Endometrium (tissue), 2 donors: ENCODE measurements at regions not wholly inside any gene's neighbourhood (a gene's known extent, or its start where the extent isn't known, plus 50 kb on each side); places are given as distances from the start of the nearest gene placed in this dataset.
"Not testable (repeated sequence)": the region's sequence is repeated elsewhere in the genome, so short reads cannot be mapped to it uniquely, and the experiment has no call there.

ENCODE experiments used
- FAIRE-seq: peaks from 2 replicates; lab custom pipeline; 2012; peaks lifted over from hg19 to GRCh38; lab: Jason Lieb, UNC
- donor health status: control.
- donor health status: control.

GRCh38 chr17:27095821-27096220 is 198.1 kb upstream of the WSB1 start:
- FAIRE-seq: peak; percentile 55

- not testable (repeated sequence) for FAIRE-seq
These were observed 194.6 kb upstream of the WSB1 start for GRCh38 chr17:27099266-27099665.

GRCh38 chr17:27104605-27105221 is 189.2 kb upstream of the WSB1 start:
- FAIRE-seq: not testable (repeated sequence)

- peak; percentile 53 for FAIRE-seq
These were observed 188.3 kb upstream of the WSB1 start for GRCh38 chr17:27105636-27106035.

- FAIRE-seq: no peak
These were observed 187.4 kb upstream of the WSB1 start for GRCh38 chr17:27106347-27106981.

- no peak for FAIRE-seq
These were observed 186.9 kb upstream of the WSB1 start for GRCh38 chr17:27106982-27107360.

GRCh38 chr17:27107386-27108328 is 186.3 kb upstream of the WSB1 start:
- FAIRE-seq: peak; percentile 74

- no peak for FAIRE-seq
These were observed 184.6 kb upstream of the WSB1 start for GRCh38 chr17:27109346-27109745.

GRCh38 chr17:27153005-27153404 is 140.9 kb upstream of the WSB1 start:
- FAIRE-seq: no peak

GRCh38 chr17:27155866-27156265 is 138.0 kb upstream of the WSB1 start:
- FAIRE-seq: no peak

GRCh38 chr17:27157297-27157696 is 136.6 kb upstream of the WSB1 start:
- FAIRE-seq: no peak

- no peak for FAIRE-seq
These were observed 136.0 kb upstream of the WSB1 start for GRCh38 chr17:27157898-27158297.

GRCh38 chr17:27158382-27158781 is 135.5 kb upstream of the WSB1 start:
- no peak for FAIRE-seq

- FAIRE-seq: no peak
These were observed 113.6 kb upstream of the WSB1 start for GRCh38 chr17:27180322-27180721.

GRCh38 chr17:27181379-27181925 is 112.5 kb upstream of the WSB1 start:
- not testable (repeated sequence) for FAIRE-seq

GRCh38 chr17:27181935-27182334 is 112.0 kb upstream of the WSB1 start:
- FAIRE-seq: no peak

GRCh38 chr17:27197505-27197904 is 96.4 kb upstream of the WSB1 start:
- FAIRE-seq: not testable (repeated sequence)

- no peak for FAIRE-seq
These were observed 94.0 kb upstream of the WSB1 start for GRCh38 chr17:27199948-27200347.

- FAIRE-seq: no peak
These were observed 93.4 kb upstream of the WSB1 start for GRCh38 chr17:27200476-27200875.

GRCh38 chr17:27203241-27203640 is 90.7 kb upstream of the WSB1 start:
- FAIRE-seq: no peak

- no peak for FAIRE-seq
These were observed 87.5 kb upstream of the WSB1 start for GRCh38 chr17:27206447-27206846.

- FAIRE-seq: no peak
These were observed 86.8 kb upstream of the WSB1 start for GRCh38 chr17:27207073-27207513.

- FAIRE-seq: not testable (repeated sequence)
These were observed 85.5 kb upstream of the WSB1 start for GRCh38 chr17:27208370-27208769.
